H1 (cell line): ENCODE measurements at regions not wholly inside any gene's neighbourhood (a gene's known extent, or its start where the extent isn't known, plus 50 kb on each side); places are given as distances from the start of the nearest gene placed in this dataset.
"Not testable (repeated sequence)": the region's sequence is repeated elsewhere in the genome, so short reads cannot be mapped to it uniquely, and the experiment has no call there.

Experiments used
- CTCF ChIA-PET: fragments of 300-600 bp; sonication (Branson Sonifier 250); formaldehyde crosslinking; loops from one replicate; lab custom pipeline; 2021; ENCODE audit not compliant: partially characterized antibody; lab: Charles Lee
- POLR2A ChIA-PET: fragments of 300-600 bp; sonication (Branson Sonifier 250); formaldehyde crosslinking; loops from one replicate; lab custom pipeline; 2021; ENCODE audit warnings: inconsistent platforms; ENCODE audit not compliant: partially characterized antibody; lab: Charles Lee
- DNase-seq, 2 experiments: peaks; one replicate each; pipeline versions ENCODE4 v3.0.0 to v3.0.0-alpha.2; 2010 to 2022; ENCODE audit warnings: low spot score in 2 of 2, low read depth in 1 of 2, mixed read lengths in 1 of 2
- FAIRE-seq: peaks from 2 replicates; lab custom pipeline; 2011; peaks lifted over from hg19 to GRCh38; lab: Jason Lieb, UNC
- H2AFZ ChIP-seq: 2 replicates; pipeline ENCODE4 v1.8.1; 2012; ENCODE audit warnings: low read length, inconsistent platforms
- H2AK5ac ChIP-seq: 2 replicates; pipeline ENCODE4 v1.6.1; 2013; ENCODE audit warnings: low read depth, low read length
- H2BK120ac ChIP-seq: replicated peaks from 2 replicates; pipeline ENCODE3; 2013; ENCODE audit warnings: low read depth, low read length, inconsistent platforms
- H2BK12ac ChIP-seq: 2 replicates; pipeline ENCODE4 v1.6.1; 2013; ENCODE audit warnings: low read depth, low read length
- H2BK15ac ChIP-seq: 2 replicates; pipeline ENCODE4 v1.6.1; 2013; ENCODE audit warnings: low read length
- H2BK20ac ChIP-seq: 2 replicates; pipeline ENCODE4 v1.6.1; 2013; ENCODE audit warnings: low read length
- H2BK5ac ChIP-seq: 2 replicates; pipeline ENCODE4 v1.6.1; 2013; ENCODE audit warnings: low read depth, low read length
- H3K14ac ChIP-seq: 2 replicates; pipeline ENCODE4 v1.6.1; 2013; ENCODE audit warnings: inconsistent platforms; ENCODE audit not compliant: insufficient read length
- H3K18ac ChIP-seq: 2 replicates; pipeline ENCODE4 v1.6.1; 2013; ENCODE audit warnings: low read length; ENCODE audit errors: extremely low read depth
- H3K23ac ChIP-seq: 2 replicates; pipeline ENCODE4 v1.6.1; 2013; ENCODE audit warnings: inconsistent platforms; ENCODE audit not compliant: insufficient read length
- H3K23me2 ChIP-seq: 2 replicates; pipeline ENCODE4 v1.6.1; 2013; ENCODE audit warnings: low read depth, low read length
- H3K27ac ChIP-seq: 2 replicates; pipeline ENCODE4 v1.6.1; 2011; ENCODE audit warnings: low read depth, low read length, inconsistent platforms
- H3K27me3 ChIP-seq, 4 experiments: replicated peaks in 1 of 4; 1 replicate in 1 of 4; 2 replicates in 3 of 4; pipeline versions ENCODE4 v1.6.1 to v1.8.1; 2011 to 2013; ENCODE audit warnings: low read length in 3 of 4, mild to moderate bottlenecking in 3 of 4, inconsistent platforms in 2 of 4, mixed read lengths in 2 of 4, moderate library complexity in 1 of 4; ENCODE audit not compliant: control insufficient read depth in 3 of 4, insufficient read depth in 3 of 4; ENCODE audit errors: extremely low read depth in 1 of 4
- H3K36me3 ChIP-seq, 4 experiments: 2 replicates each; pipeline versions ENCODE4 v1.6.1 to v1.8.1; 2011 to 2013; ENCODE audit warnings: mild to moderate bottlenecking in 4 of 4, low read length in 3 of 4, moderate library complexity in 2 of 4, control low read depth in 1 of 4, inconsistent platforms in 1 of 4; ENCODE audit not compliant: insufficient read depth in 4 of 4, control insufficient read depth in 2 of 4
- H3K4ac ChIP-seq: replicated peaks from 2 replicates; pipeline ENCODE3; 2013; ENCODE audit warnings: low read length, low read depth, mixed read lengths, inconsistent platforms; ENCODE audit not compliant: insufficient read length
- H3K4me1 ChIP-seq, 4 experiments: replicated peaks in 1 of 4; 1 replicate in 1 of 4; 2 replicates in 3 of 4; pipeline versions ENCODE4 v1.6.1 to v1.8.1; 2011 to 2013; ENCODE audit warnings: low read length in 3 of 4, inconsistent platforms in 2 of 4, mixed read lengths in 1 of 4; ENCODE audit not compliant: insufficient read depth in 4 of 4, control insufficient read depth in 3 of 4
- H3K4me2 ChIP-seq, 2 experiments: 2 replicates each; pipeline versions ENCODE4 v1.6.1 to v1.8.1; 2011 to 2013; ENCODE audit warnings: low read depth in 2 of 2, low read length in 2 of 2, control low read depth in 1 of 2, inconsistent platforms in 1 of 2, mild to moderate bottlenecking in 1 of 2; ENCODE audit not compliant: insufficient read depth in 1 of 2
- H3K4me3 ChIP-seq, 4 experiments: fragments of 200-600, 300-600 bp in 1 of 4; sonication (generic), shearing (Covaris generic), sonication (Bioruptor Twin) in 1 of 4; 2 replicates each; pipeline versions ENCODE4 v1.5.1 to v1.8.1; 2011 to 2016; ENCODE audit warnings: low read length in 4 of 4, low read depth in 3 of 4, control low read depth in 2 of 4, inconsistent platforms in 2 of 4, mild to moderate bottlenecking in 2 of 4, mixed read lengths in 1 of 4, moderate library complexity in 1 of 4; ENCODE audit not compliant: insufficient read depth in 2 of 4; ENCODE audit errors: extremely low read depth in 1 of 4
- H3K56ac ChIP-seq: replicated peaks from 2 replicates; pipeline ENCODE3; 2013; ENCODE audit warnings: low read depth, mild to moderate bottlenecking, mixed read lengths, low read length, inconsistent platforms; ENCODE audit not compliant: insufficient read length
- H3K79me1 ChIP-seq: 2 replicates; pipeline ENCODE4 v1.6.1; 2013; ENCODE audit warnings: low read depth, low read length, control low read depth
- H3K79me2 ChIP-seq, 2 experiments: 2 replicates each; pipeline versions ENCODE4 v1.6.1 to v1.8.1; 2012 to 2013; ENCODE audit warnings: low read length in 2 of 2, mild to moderate bottlenecking in 2 of 2, inconsistent platforms in 1 of 2; ENCODE audit not compliant: insufficient read depth in 2 of 2, control insufficient read depth in 1 of 2
- H3K9ac ChIP-seq, 4 experiments: replicated peaks in 1 of 4; 1 replicate in 1 of 4; 2 replicates in 3 of 4; pipeline versions ENCODE4 v1.6.1 to v1.8.1; 2011 to 2013; ENCODE audit warnings: low read depth in 3 of 4, low read length in 3 of 4, control low read depth in 2 of 4, mild to moderate bottlenecking in 2 of 4, moderate library complexity in 2 of 4, inconsistent platforms in 1 of 4; ENCODE audit errors: extremely low read depth in 1 of 4
- H3K9me3 ChIP-seq, 2 experiments: 2 replicates each; pipeline versions ENCODE4 v1.6.1 to v1.8.1; 2012 to 2013; ENCODE audit warnings: mild to moderate bottlenecking in 2 of 2, moderate library complexity in 2 of 2, control low read depth in 1 of 2, inconsistent platforms in 1 of 2, low read depth in 1 of 2, low read length in 1 of 2, mixed read lengths in 1 of 2; ENCODE audit not compliant: insufficient read depth in 2 of 2
- H4K20me1 ChIP-seq, 2 experiments: replicated peaks in 1 of 2; 2 replicates each; pipeline versions ENCODE3 to v1.8.1; 2011 to 2013; ENCODE audit warnings: inconsistent platforms in 2 of 2, low read length in 2 of 2, mild to moderate bottlenecking in 1 of 2; ENCODE audit not compliant: insufficient read depth in 2 of 2, control insufficient read depth in 1 of 2
- H4K5ac ChIP-seq: 2 replicates; pipeline ENCODE4 v1.6.1; 2013; ENCODE audit warnings: low read length, low read depth, mixed read lengths, inconsistent platforms; ENCODE audit not compliant: insufficient read length
- H4K8ac ChIP-seq: 2 replicates; pipeline ENCODE4 v1.8.0; 2013; ENCODE audit warnings: mild to moderate bottlenecking, moderate library complexity, low read length, inconsistent platforms; ENCODE audit not compliant: insufficient read depth; ENCODE audit errors: extremely low read depth
- H4K91ac ChIP-seq: replicated peaks from 2 replicates; pipeline ENCODE3; 2013; ENCODE audit warnings: low read length, mixed read lengths, inconsistent platforms; ENCODE audit not compliant: insufficient read length
- WGBS, 2 experiments: shearing (Covaris generic) in 1 of 2; methylation state at CpG; one replicate each; pipeline versions ENCODE4 v1.1.6 to v1.1.7; 2013 to 2015; ENCODE audit warnings: low lambda C conversion rate in 2 of 2, mixed read lengths in 2 of 2, inconsistent platforms in 1 of 2, low coverage in 1 of 2, missing lambda C conversion rate in 1 of 2; ENCODE audit not compliant: insufficient replicate concordance in 2 of 2, insufficient coverage in 1 of 2, insufficient read length in 1 of 2; ENCODE audit errors: extremely low coverage in 1 of 2, missing lambda C conversion rate in 1 of 2; 5-methylcytosine and 5-hydroxymethylcytosine counted together

GRCh38 chr2:90028381-90029079 lies 1337.1 kb downstream of the RPIA start:
- H4K20me1 ChIP-seq, H2AK5ac ChIP-seq, H2BK5ac ChIP-seq, H3K9me3 ChIP-seq, H3K27me3 ChIP-seq, H3K23me2 ChIP-seq, H3K79me1 ChIP-seq, H3K36me3 ChIP-seq, H2BK15ac ChIP-seq, POLR2A ChIA-PET, H2BK12ac ChIP-seq, H4K8ac ChIP-seq, H3K79me2 ChIP-seq, H3K56ac ChIP-seq, FAIRE-seq, H3K18ac ChIP-seq, H3K14ac ChIP-seq, DNase-seq, H3K4me1 ChIP-seq, H3K23ac ChIP-seq, H3K4ac ChIP-seq, H3K4me2 ChIP-seq, H2AFZ ChIP-seq, H3K9ac ChIP-seq, H2BK20ac ChIP-seq, CTCF ChIA-PET, H4K91ac ChIP-seq, H4K5ac ChIP-seq, H2BK120ac ChIP-seq, H3K4me3 ChIP-seq, H3K27ac ChIP-seq: not testable (repeated sequence)
- 87% methylated on average over 8 of the region's 8 CpGs; no CpG with 5 or more reads in 1 of the 2 experiments for WGBS, 2 experiments

- H3K27me3 ChIP-seq, H3K79me2 ChIP-seq, H3K4me2 ChIP-seq, H2BK12ac ChIP-seq, H4K5ac ChIP-seq, H4K91ac ChIP-seq, H3K9ac ChIP-seq, H2AFZ ChIP-seq, H3K36me3 ChIP-seq, H3K23ac ChIP-seq, H3K4ac ChIP-seq, H3K27ac ChIP-seq, H3K79me1 ChIP-seq, H2BK15ac ChIP-seq, H3K4me3 ChIP-seq, H3K23me2 ChIP-seq, H2BK120ac ChIP-seq, H3K9me3 ChIP-seq, CTCF ChIA-PET, DNase-seq, H4K8ac ChIP-seq, H3K18ac ChIP-seq, H2BK20ac ChIP-seq, H3K56ac ChIP-seq, H3K14ac ChIP-seq, H3K4me1 ChIP-seq, H4K20me1 ChIP-seq, H2BK5ac ChIP-seq, POLR2A ChIA-PET, H2AK5ac ChIP-seq, FAIRE-seq: not testable (repeated sequence)
- WGBS, 2 experiments = 93% methylated on average over 1 of the region's 1 CpG; no CpG with 5 or more reads in 1 of the 2 experiments
Observed at GRCh38 chr2:90029080-90029428, 1337.6 kb downstream of the RPIA start.
